CD8-positive, alpha-beta memory T cell (primary cell): ENCODE measurements at regions not wholly inside any gene's neighbourhood (a gene's known extent, or its start where the extent isn't known, plus 50 kb on each side); places are given as distances from the start of the nearest gene placed in this dataset.

Experiments
- CTCF ChIA-PET: fragments of 350-600 bp; sonication (Branson Sonifier 250); formaldehyde crosslinking; loops from one replicate; lab custom pipeline; 2021; ENCODE audit warnings: antibody characterized with exemption; lab: Charles Lee
- POLR2A ChIA-PET: fragments of 350-600 bp; sonication (Branson Sonifier 250); formaldehyde crosslinking; loops from one replicate; lab custom pipeline; 2021; ENCODE audit warnings: antibody characterized with exemption; lab: Charles Lee
- DNase-seq, 5 donors: peaks; one replicate each; pipeline versions ENCODE4 v3.0.0 to v3.0.0-alpha.2; 2020 to 2022; ENCODE audit warnings: mixed read lengths in 1 of 5
- H3K27ac ChIP-seq: one replicate; pipeline ENCODE4 v1.7.0; 2013; ENCODE audit warnings: low read depth, mild to moderate bottlenecking, low read length, moderate library complexity
- H3K27me3 ChIP-seq: 2 replicates; pipeline ENCODE4 v1.7.0; 2013; ENCODE audit warnings: low read length, mild to moderate bottlenecking; ENCODE audit not compliant: insufficient read depth, poor library complexity, severe bottlenecking
- H3K36me3 ChIP-seq: 2 replicates; pipeline ENCODE4 v1.7.0; 2013; ENCODE audit warnings: mild to moderate bottlenecking, low read length, moderate library complexity; ENCODE audit not compliant: insufficient read depth
- H3K4me1 ChIP-seq: 2 replicates; pipeline ENCODE4 v1.7.0; 2013; ENCODE audit warnings: mild to moderate bottlenecking, low read length, moderate library complexity; ENCODE audit not compliant: insufficient read depth
- H3K4me3 ChIP-seq: 2 replicates; pipeline ENCODE4 v1.7.0; 2013; ENCODE audit warnings: mild to moderate bottlenecking, low read length
- H3K9me3 ChIP-seq: 2 replicates; pipeline ENCODE4 v1.7.0; 2013; ENCODE audit warnings: mild to moderate bottlenecking, low read length
- H3K27ac Mint-ChIP-seq, 8 donors: one replicate each; pipeline ENCODE4 v1.8.0; 2020 to 2021; ENCODE audit warnings: mixed read lengths in 8 of 8, mild to moderate bottlenecking in 6 of 8, inconsistent platforms in 3 of 8, moderate library complexity in 3 of 8
- H3K27me3 Mint-ChIP-seq, 2 donors: one replicate each; pipeline ENCODE4 v1.8.0; 2020 to 2021; ENCODE audit warnings: mixed read lengths in 2 of 2, mild to moderate bottlenecking in 1 of 2, moderate library complexity in 1 of 2
- H3K36me3 Mint-ChIP-seq, 3 donors: one replicate each; pipeline ENCODE4 v1.8.0; 2020 to 2021; ENCODE audit warnings: mixed read lengths in 3 of 3, inconsistent platforms in 1 of 3, mild to moderate bottlenecking in 1 of 3
- H3K4me1 Mint-ChIP-seq, 3 donors: one replicate each; pipeline ENCODE4 v1.8.0; 2020 to 2021; ENCODE audit warnings: mixed read lengths in 3 of 3, inconsistent platforms in 1 of 3, mild to moderate bottlenecking in 1 of 3
- H3K4me3 Mint-ChIP-seq, 7 donors: one replicate each; pipeline ENCODE4 v1.8.0; 2020 to 2021; ENCODE audit warnings: mixed read lengths in 7 of 7, mild to moderate bottlenecking in 6 of 7, moderate library complexity in 4 of 7, inconsistent platforms in 2 of 7
- H3K9me3 Mint-ChIP-seq, 5 donors: one replicate each; pipeline ENCODE4 v1.8.0; 2020 to 2022; ENCODE audit warnings: mixed read lengths in 5 of 5, mild to moderate bottlenecking in 3 of 5, moderate library complexity in 2 of 5, inconsistent platforms in 1 of 5

- Histone ChIP-seq H3K4me1 (no peaks in the 10 kb centered on the region), H3K36me3 (no peaks in the 10 kb centered on the region), H3K4me3 (no peak overlapping the region), H3K9me3 (no peaks in the 10 kb centered on the region), H3K27me3 (no peaks in the 10 kb centered on the region), H3K27ac (no peak overlapping the region)
- H3K27me3 Mint-ChIP-seq, result no peaks in the 10 kb centered on the region
- H3K27ac Mint-ChIP-seq, result no peak overlapping the region
- POLR2A ChIA-PET, result no interaction called here
- CTCF ChIA-PET, result no interaction called here
- H3K9me3 Mint-ChIP-seq, result peaks cover 0 to 9% (median 3%) of the 10 kb centered on the region in 5 donors
- no peak for DNase-seq
- H3K36me3 Mint-ChIP-seq, result no peaks in the 10 kb centered on the region
- no peak overlapping the region for H3K4me3 Mint-ChIP-seq
- H3K4me1 Mint-ChIP-seq, result no peaks in the 10 kb centered on the region
These were observed 1146.4 kb downstream of the NAALADL2 start for GRCh38 chr3:176005564-176005963.

- no peaks in the 10 kb centered on the region for H3K9me3 ChIP-seq
- no peak overlapping the region for H3K27ac Mint-ChIP-seq
- H3K27ac ChIP-seq, result no peak overlapping the region
- H3K36me3 ChIP-seq, result no peaks in the 10 kb centered on the region
- ChIA-PET POLR2A (no interaction called here), CTCF (interaction anchor here (1.1 kb wide), 1 partner anchor 10 kb away, joined by 4 read pairs; no protein-coding TSS in a partner anchor)
- H3K27me3 Mint-ChIP-seq, result no peaks in the 10 kb centered on the region
- no peak overlapping the region for H3K4me3 ChIP-seq
- no peaks in the 10 kb centered on the region for H3K4me1 ChIP-seq
- DNase-seq, result no peak
- H3K9me3 Mint-ChIP-seq, result peaks cover 3 to 34% (median 15%) of the 10 kb centered on the region in 5 donors
- H3K36me3 Mint-ChIP-seq, result no peaks in the 10 kb centered on the region
- no peak overlapping the region for H3K4me3 Mint-ChIP-seq
- no peaks in the 10 kb centered on the region for H3K4me1 Mint-ChIP-seq
- no peaks in the 10 kb centered on the region for H3K27me3 ChIP-seq
These were observed 1130.0 kb downstream of the NAALADL2 start for GRCh38 chr3:175989161-175989560.

- H3K4me3 Mint-ChIP-seq, result no peak overlapping the region
- POLR2A ChIA-PET, result no interaction called here
- H3K9me3 Mint-ChIP-seq, result peaks cover 5 to 31% (median 15%) of the 10 kb centered on the region in 5 donors
- no peak overlapping the region for H3K27ac ChIP-seq
- no peak for DNase-seq
- CTCF ChIA-PET, result interaction anchor here (1.1 kb wide), 1 partner anchor 11 kb away, joined by 4 read pairs; no protein-coding TSS in a partner anchor
- no peaks in the 10 kb centered on the region for H3K27me3 Mint-ChIP-seq
- no peaks in the 10 kb centered on the region for H3K27me3 ChIP-seq
- H3K4me3 ChIP-seq, result no peak overlapping the region
- H3K36me3 Mint-ChIP-seq, result no peaks in the 10 kb centered on the region
- no peak overlapping the region for H3K27ac Mint-ChIP-seq
- H3K4me1 Mint-ChIP-seq, result no peaks in the 10 kb centered on the region
- no peaks in the 10 kb centered on the region for H3K4me1 ChIP-seq
- no peaks in the 10 kb centered on the region for H3K36me3 ChIP-seq
- no peaks in the 10 kb centered on the region for H3K9me3 ChIP-seq
These were observed 1129.3 kb downstream of the NAALADL2 start for GRCh38 chr3:175988401-175988800.

- ChIA-PET CTCF (no interaction called here), POLR2A (no interaction called here)
- Mint-ChIP-seq H3K4me3 (no peak overlapping the region), H3K27ac (no peak overlapping the region), H3K36me3 (no peaks in the 10 kb centered on the region), H3K9me3 (peaks cover 2 to 35% (median 12%) of the 10 kb centered on the region in 5 donors), H3K27me3 (no peaks in the 10 kb centered on the region), H3K4me1 (no peaks in the 10 kb centered on the region)
- no peak for DNase-seq
- H3K27me3 ChIP-seq, result no peaks in the 10 kb centered on the region
- H3K4me3 ChIP-seq, result no peak overlapping the region
- no peak overlapping the region for H3K27ac ChIP-seq
- no peaks in the 10 kb centered on the region for H3K9me3 ChIP-seq
- no peaks in the 10 kb centered on the region for H3K36me3 ChIP-seq
- no peaks in the 10 kb centered on the region for H3K4me1 ChIP-seq
These were observed 1126.6 kb downstream of the NAALADL2 start for GRCh38 chr3:175985781-175986180.

- no peak for DNase-seq
- no peak overlapping the region for H3K4me3 ChIP-seq
- no peak overlapping the region for H3K27ac ChIP-seq
- H3K4me3 Mint-ChIP-seq, result no peak overlapping the region
- ChIA-PET POLR2A (no interaction called here), CTCF (no interaction called here)
- H3K27ac Mint-ChIP-seq, result no peak overlapping the region
- no peaks in the 10 kb centered on the region for H3K36me3 Mint-ChIP-seq
- peaks cover 7 to 38% (median 15%) of the 10 kb centered on the region in 5 donors for H3K9me3 Mint-ChIP-seq
- no peaks in the 10 kb centered on the region for H3K27me3 ChIP-seq
- H3K36me3 ChIP-seq, result no peaks in the 10 kb centered on the region
- no peaks in the 10 kb centered on the region for H3K4me1 Mint-ChIP-seq
- H3K4me1 ChIP-seq, result no peaks in the 10 kb centered on the region
- no peaks in the 10 kb centered on the region for H3K27me3 Mint-ChIP-seq
- no peaks in the 10 kb centered on the region for H3K9me3 ChIP-seq
These were observed 1124.2 kb downstream of the NAALADL2 start for GRCh38 chr3:175983379-175983778.

- no peaks in the 10 kb centered on the region for H3K27me3 Mint-ChIP-seq
- no peaks in the 10 kb centered on the region for H3K36me3 ChIP-seq
- POLR2A ChIA-PET, result no interaction called here
- CTCF ChIA-PET, result no interaction called here
- H3K4me3 Mint-ChIP-seq, result no peak overlapping the region
- H3K27ac Mint-ChIP-seq, result no peak overlapping the region
- H3K4me1 ChIP-seq, result no peaks in the 10 kb centered on the region
- H3K27me3 ChIP-seq, result no peaks in the 10 kb centered on the region
- H3K9me3 ChIP-seq, result no peaks in the 10 kb centered on the region
- peaks cover 5 to 28% (median 15%) of the 10 kb centered on the region in 5 donors for H3K9me3 Mint-ChIP-seq
- no peak overlapping the region for H3K27ac ChIP-seq
- no peak overlapping the region for H3K4me3 ChIP-seq
- H3K4me1 Mint-ChIP-seq, result no peaks in the 10 kb centered on the region
- no peak for DNase-seq
- no peaks in the 10 kb centered on the region for H3K36me3 Mint-ChIP-seq
These were observed 1121.5 kb downstream of the NAALADL2 start for GRCh38 chr3:175980486-175981090.

GRCh38 chr3:175977968-175978752, 1119.0 kb downstream of the NAALADL2 start:
- Histone ChIP-seq H3K4me1 (no peaks in the 10 kb centered on the region), H3K9me3 (no peaks in the 10 kb centered on the region), H3K27ac (no peak overlapping the region), H3K36me3 (no peaks in the 10 kb centered on the region), H3K4me3 (no peak overlapping the region), H3K27me3 (no peaks in the 10 kb centered on the region)
- POLR2A ChIA-PET, result no interaction called here
- Mint-ChIP-seq H3K4me3 (no peak overlapping the region), H3K4me1 (no peaks in the 10 kb centered on the region), H3K27ac (no peak overlapping the region), H3K9me3 (peaks cover 5 to 21% (median 10%) of the 10 kb centered on the region in 5 donors), H3K27me3 (no peaks in the 10 kb centered on the region), H3K36me3 (no peaks in the 10 kb centered on the region)
- no peak for DNase-seq
- CTCF ChIA-PET, result no interaction called here

- H3K4me3 Mint-ChIP-seq, result no peak overlapping the region
- Histone ChIP-seq H3K27ac (no peak overlapping the region), H3K9me3 (no peaks in the 10 kb centered on the region), H3K4me1 (no peaks in the 10 kb centered on the region), H3K36me3 (no peaks in the 10 kb centered on the region), H3K27me3 (no peaks in the 10 kb centered on the region), H3K4me3 (no peak overlapping the region)
- POLR2A ChIA-PET, result no interaction called here
- CTCF ChIA-PET, result no interaction called here
- DNase-seq, result no peak
- no peaks in the 10 kb centered on the region for H3K27me3 Mint-ChIP-seq
- no peaks in the 10 kb centered on the region for H3K36me3 Mint-ChIP-seq
- peaks cover 9 to 24% (median 15%) of the 10 kb centered on the region in 5 donors for H3K9me3 Mint-ChIP-seq
- no peaks in the 10 kb centered on the region for H3K4me1 Mint-ChIP-seq
- no peak overlapping the region for H3K27ac Mint-ChIP-seq
These were observed 1110.3 kb downstream of the NAALADL2 start for GRCh38 chr3:175969456-175969855.
